Spinal cord (tissue), 9 donors: ENCODE measurements at regions not wholly inside any gene's neighbourhood (a gene's known extent, or its start where the extent isn't known, plus 50 kb on each side); places are given as distances from the start of the nearest gene placed in this dataset.

Experiments used
- DNase-seq, 6 donors: peaks; one replicate each; pipeline versions ENCODE4 v3.0.0 to v3.0.0-alpha.2; 2013 to 2015; ENCODE audit warnings: low spot score in 6 of 6, low read depth in 4 of 6
- H3K27ac ChIP-seq: one replicate; pipeline ENCODE4 v1.5.1; 2013; ENCODE audit warnings: low read depth, low read length, control low read depth
- H3K27me3 ChIP-seq: one replicate; pipeline ENCODE4 v1.6.1; 2013; ENCODE audit warnings: low read length; ENCODE audit not compliant: control insufficient read depth, insufficient read depth
- H3K36me3 ChIP-seq: one replicate; pipeline ENCODE4 v1.6.1; 2013; ENCODE audit warnings: low read length; ENCODE audit not compliant: control insufficient read depth, insufficient read depth
- H3K4me1 ChIP-seq: one replicate; pipeline ENCODE4 v1.6.1; 2013; ENCODE audit warnings: low read length; ENCODE audit not compliant: control insufficient read depth, insufficient read depth
- H3K4me3 ChIP-seq: one replicate; pipeline ENCODE4 v1.5.1; 2013; ENCODE audit warnings: low read depth, low read length, control low read depth
- H3K9me3 ChIP-seq: one replicate; pipeline ENCODE4 v1.6.1; 2013; ENCODE audit warnings: low read length; ENCODE audit not compliant: control insufficient read depth, insufficient read depth
- WGBS: methylation state at CpG from one replicate; pipeline ENCODE4 v1.1.5; 2013; ENCODE audit warnings: missing lambda C conversion rate; ENCODE audit not compliant: insufficient coverage; 5-methylcytosine and 5-hydroxymethylcytosine counted together
- donor health status: healthy.

DNA sequence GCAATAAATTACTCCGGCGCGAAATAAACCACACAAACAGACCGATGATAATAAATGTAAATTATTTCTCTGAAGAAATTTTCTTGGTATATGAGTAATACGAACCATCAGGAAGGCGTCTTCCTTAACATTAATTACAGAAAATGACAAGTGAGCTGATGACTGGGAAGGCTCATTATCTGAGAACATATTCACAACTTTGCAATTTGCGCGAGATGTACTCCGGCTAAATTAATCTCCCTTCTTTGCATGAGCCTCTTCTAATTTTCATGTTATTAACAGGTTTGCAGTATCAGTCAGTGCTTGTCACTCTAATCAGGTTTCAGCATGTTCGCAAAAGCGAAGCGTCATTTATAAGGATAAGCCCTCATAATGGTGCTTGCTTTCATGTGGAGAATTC lies 218.9 kb upstream of the MVB12B start:
- Histone ChIP-seq H3K27ac (no peak overlapping the region), H3K27me3 (no peaks in the 10 kb centered on the region), H3K9me3 (no peaks in the 10 kb centered on the region), H3K4me1 (no peaks in the 10 kb centered on the region), H3K4me3 (no peak overlapping the region), H3K36me3 (no peaks in the 10 kb centered on the region)
- 40% methylated on average over 1 of the region's 12 CpGs for WGBS
- DNase-seq: peak in 2 of 6 donors; percentile 24 to 83

DNA sequence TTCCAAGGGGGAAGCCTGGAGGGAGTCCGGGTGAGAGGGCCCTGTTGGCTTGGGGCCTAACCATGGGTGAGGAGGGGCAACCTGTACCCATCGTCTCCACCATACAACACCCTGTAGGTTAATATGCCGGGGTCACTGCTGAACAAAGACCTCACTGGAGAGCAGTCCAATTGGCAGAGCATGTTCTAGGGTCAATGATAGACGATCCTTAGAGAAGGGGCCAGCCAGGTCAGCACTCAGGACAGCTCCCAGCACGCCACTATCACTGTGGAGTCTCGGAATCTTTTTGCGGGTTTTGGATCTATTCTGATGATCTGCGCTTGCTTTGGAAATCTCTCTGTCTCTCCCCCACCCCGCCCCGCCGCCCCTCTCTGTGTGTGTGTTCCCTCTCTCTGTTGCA lies 218.4 kb upstream of the MVB12B start:
- Histone ChIP-seq H3K36me3 (no peaks in the 10 kb centered on the region), H3K27ac (no peak overlapping the region), H3K4me3 (no peak overlapping the region), H3K27me3 (no peaks in the 10 kb centered on the region), H3K9me3 (no peaks in the 10 kb centered on the region), H3K4me1 (no peaks in the 10 kb centered on the region)
- 31% methylated on average over 7 of the region's 11 CpGs for WGBS
- DNase-seq: no peak

DNA sequence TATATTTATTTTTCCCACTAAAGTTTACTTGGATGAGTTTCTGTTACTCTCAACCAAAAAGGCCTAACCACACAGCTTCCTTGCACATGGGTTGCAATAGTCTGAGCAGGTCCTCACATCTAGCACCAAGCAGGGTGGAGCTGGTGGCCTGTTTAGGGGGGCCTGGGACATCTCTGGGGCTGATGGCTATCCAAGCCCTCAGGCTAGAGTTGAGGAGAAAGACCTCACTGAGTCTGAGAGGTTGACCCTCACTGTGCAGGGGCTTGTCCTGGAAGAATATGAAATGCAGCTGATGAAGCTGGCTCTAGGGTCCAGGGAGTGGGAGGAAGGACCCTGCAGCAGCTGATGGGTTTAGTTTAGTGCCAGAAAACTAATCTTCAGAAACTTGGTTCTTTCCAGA lies 217.1 kb upstream of the MVB12B start:
- no peaks in the 10 kb centered on the region for H3K27me3 ChIP-seq
- no peaks in the 10 kb centered on the region for H3K36me3 ChIP-seq
- no peak overlapping the region for H3K27ac ChIP-seq
- no peak for DNase-seq
- no peaks in the 10 kb centered on the region for H3K4me1 ChIP-seq
- H3K9me3 ChIP-seq: no peaks in the 10 kb centered on the region
- no peak overlapping the region for H3K4me3 ChIP-seq

DNA sequence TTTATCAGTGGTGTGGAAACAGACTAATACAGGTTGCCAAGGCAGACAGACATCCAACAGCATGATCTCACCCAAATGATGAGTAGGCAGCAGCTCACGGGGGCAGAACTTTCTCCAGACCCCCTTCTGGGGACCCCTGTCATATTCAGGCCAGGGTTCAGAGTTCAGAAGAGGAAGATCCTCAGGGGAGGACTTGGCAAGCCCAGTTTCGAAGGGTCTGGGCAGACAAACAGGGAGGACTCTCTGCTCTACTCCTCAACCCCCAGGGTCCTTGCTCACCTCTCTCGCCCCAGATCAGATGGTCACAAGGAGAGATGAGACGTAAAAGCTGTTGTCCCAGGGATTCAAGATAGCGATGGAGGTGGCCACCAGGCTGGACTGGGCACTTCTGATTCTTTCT lies 215.1 kb upstream of the MVB12B start:
- Histone ChIP-seq H3K36me3 (no peaks in the 10 kb centered on the region), H3K9me3 (no peaks in the 10 kb centered on the region), H3K27ac (no peak overlapping the region), H3K4me1 (no peaks in the 10 kb centered on the region), H3K27me3 (no peaks in the 10 kb centered on the region), H3K4me3 (no peak overlapping the region)
- DNase-seq: no peak
- WGBS: 82% methylated on average over 5 of the region's 5 CpGs

DNA sequence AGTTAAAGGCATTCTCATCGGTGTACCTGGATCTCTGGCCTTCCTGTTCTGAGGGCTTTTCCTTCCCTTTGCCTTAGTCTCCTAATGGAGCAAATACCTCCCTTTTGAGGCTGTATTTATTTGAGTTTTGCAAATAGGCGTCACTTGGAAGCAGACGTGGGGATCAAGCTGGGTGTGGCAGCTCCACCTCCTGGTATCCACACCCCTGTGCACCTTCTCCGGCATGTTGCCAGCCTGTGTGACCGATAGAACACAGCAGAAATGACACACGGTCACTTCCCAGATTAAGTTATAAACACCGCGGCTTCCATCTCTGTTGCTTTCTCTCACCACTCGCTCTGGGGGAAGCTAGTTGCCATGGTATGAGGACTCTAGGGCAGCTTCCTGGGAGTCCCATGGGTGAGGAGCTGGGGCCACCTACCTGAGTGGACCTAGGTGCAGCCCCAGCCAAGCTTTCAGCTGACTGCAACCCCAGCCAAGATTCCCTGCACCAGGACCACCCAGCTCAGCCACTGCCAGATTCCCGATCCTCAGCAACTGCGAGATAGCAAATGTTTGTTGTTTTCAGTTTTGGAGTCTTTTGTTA lies 214.4 kb upstream of the MVB12B start:
- H3K9me3 ChIP-seq: no peaks in the 10 kb centered on the region
- 90% methylated on average over 10 of the region's 11 CpGs for WGBS
- no peaks in the 10 kb centered on the region for H3K27me3 ChIP-seq
- no peak overlapping the region for H3K4me3 ChIP-seq
- H3K27ac ChIP-seq: no peak overlapping the region
- no peak for DNase-seq
- H3K4me1 ChIP-seq: no peaks in the 10 kb centered on the region
- no peaks in the 10 kb centered on the region for H3K36me3 ChIP-seq

DNA sequence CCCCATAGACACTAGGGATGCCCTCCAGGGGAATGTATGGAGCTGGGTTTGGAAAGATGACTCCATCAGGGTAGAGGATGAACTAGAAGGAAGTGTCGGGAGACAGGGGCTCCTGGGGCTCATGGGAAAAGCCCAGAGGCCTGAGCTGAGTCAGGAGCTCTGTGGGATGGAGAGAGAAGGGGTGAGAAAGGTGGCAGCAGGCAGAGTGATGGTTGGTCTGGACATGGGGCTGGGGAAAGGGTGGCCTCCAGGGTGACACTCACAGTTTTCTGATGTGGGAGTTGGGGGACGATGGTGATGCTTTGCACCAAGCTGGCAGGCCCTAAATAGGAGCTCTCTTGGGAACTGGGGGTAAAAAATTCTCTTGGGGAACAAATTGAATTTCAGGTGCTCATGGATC lies 213.5 kb upstream of the MVB12B start:
- H3K9me3 ChIP-seq: no peaks in the 10 kb centered on the region
- no peak overlapping the region for H3K27ac ChIP-seq
- H3K4me3 ChIP-seq: no peak overlapping the region
- 92% methylated on average over 2 of the region's 2 CpGs for WGBS
- no peaks in the 10 kb centered on the region for H3K4me1 ChIP-seq
- H3K27me3 ChIP-seq: no peaks in the 10 kb centered on the region
- H3K36me3 ChIP-seq: no peaks in the 10 kb centered on the region
- no peak for DNase-seq

DNA sequence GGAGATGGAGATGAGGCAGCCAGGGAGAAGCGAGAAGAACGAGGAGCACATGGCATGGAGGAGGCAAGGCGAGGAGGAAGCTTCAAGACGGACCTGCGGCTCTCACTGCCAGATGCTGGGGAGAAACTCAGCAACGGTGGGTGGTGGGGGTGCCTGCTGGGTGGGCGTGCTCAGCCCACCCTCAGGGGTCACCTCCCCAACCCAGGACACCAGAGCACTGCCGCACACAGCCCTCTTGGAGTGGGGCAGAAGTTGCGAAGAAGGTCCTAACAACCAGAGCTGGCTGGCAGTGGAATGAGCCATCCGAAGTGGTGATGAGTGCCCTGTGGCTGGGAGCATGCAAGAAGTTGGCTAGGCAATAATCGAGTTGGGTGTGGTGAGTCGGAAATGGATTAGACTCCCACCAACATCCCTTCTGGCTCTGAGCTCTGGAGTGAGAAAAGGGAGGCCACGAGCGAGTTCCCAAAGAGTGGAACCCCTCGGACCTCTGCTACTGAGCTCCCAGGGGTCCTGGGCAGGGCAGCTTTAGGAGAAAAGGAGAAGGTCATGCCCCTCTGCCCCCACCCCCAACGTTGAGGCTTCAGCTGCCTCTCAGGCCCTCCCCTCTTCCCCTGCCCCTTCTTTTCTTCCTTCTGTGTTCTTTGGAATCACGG lies 212.7 kb upstream of the MVB12B start:
- no peaks in the 10 kb centered on the region for H3K9me3 ChIP-seq
- no peaks in the 10 kb centered on the region for H3K36me3 ChIP-seq
- no peak for DNase-seq
- H3K4me1 ChIP-seq: no peaks in the 10 kb centered on the region
- H3K4me3 ChIP-seq: no peak overlapping the region
- H3K27me3 ChIP-seq: no peaks in the 10 kb centered on the region
- H3K27ac ChIP-seq: no peak overlapping the region
- 87% methylated on average over 9 of the region's 17 CpGs for WGBS

DNA sequence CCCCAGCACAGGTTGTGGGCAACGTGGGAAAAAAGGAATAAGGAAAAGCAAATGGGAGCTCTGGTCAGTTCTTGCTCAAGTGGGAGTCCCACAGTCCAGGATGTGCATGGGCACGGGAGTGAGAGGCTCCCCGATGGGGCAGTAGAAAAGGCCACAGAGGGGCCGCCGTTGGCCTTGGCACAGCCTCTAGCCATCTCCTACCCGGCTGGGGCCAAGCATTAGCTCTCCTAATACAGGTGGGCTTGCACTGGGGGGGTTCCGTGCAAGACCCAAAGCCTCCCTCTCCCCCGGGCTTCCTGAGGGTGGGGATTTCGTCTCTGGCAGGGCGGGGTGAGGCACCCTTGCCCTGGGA lies 212.2 kb upstream of the MVB12B start:
- Histone ChIP-seq H3K4me1 (no peaks in the 10 kb centered on the region), H3K4me3 (no peak overlapping the region), H3K27me3 (no peaks in the 10 kb centered on the region), H3K36me3 (no peaks in the 10 kb centered on the region), H3K27ac (no peak overlapping the region), H3K9me3 (no peaks in the 10 kb centered on the region)
- DNase-seq: no peak
- 90% methylated on average over 7 of the region's 10 CpGs for WGBS

DNA sequence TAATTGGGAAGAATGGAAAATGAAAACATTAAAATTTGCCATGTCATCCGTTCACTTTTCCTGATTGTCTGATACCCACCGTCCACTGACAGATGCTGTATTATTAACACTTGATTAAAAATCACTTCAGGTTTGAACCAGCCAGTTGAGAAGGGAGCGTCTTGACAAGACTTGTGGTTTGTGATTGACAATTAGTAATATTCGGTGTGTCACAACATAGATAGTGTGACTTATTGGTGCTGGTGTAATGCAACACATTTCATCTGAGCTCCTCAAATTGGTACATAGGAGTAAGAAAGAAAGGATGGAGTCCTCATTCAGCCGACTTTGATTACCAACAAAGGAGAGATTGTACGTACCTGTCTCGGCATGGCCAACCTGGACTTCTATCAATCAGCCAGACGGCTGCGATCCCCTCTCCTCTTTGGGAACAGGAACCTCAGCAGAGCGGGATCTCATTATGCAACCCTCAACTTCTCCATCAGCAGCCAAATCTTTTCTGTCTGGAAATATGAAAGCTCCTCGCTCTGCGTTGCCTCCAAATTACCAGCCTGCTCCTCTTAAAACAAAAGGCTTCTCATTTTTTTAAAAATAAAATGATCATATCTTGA lies 211.7 kb upstream of the MVB12B start:
- Histone ChIP-seq H3K36me3 (no peaks in the 10 kb centered on the region), H3K27me3 (no peaks in the 10 kb centered on the region), H3K27ac (no peak overlapping the region), H3K9me3 (no peaks in the 10 kb centered on the region), H3K4me1 (no peaks in the 10 kb centered on the region), H3K4me3 (no peak overlapping the region)
- peak in 1 of 6 donors; percentile 11 for DNase-seq
- WGBS: 89% methylated on average over 11 of the region's 12 CpGs
